WTC11 (cell line): ENCODE measurements at regions not wholly inside any gene's neighbourhood (a gene's known extent, or its start where the extent isn't known, plus 50 kb on each side); places are given as distances from the start of the nearest gene placed in this dataset.

Experiments
- AFF4 ChIP-seq: sonication (generic); formaldehyde crosslinking; IDR thresholded peaks from 2 replicates; pipeline ENCODE4 v1.8.1; 2023; ENCODE audit warnings: mild to moderate bottlenecking, missing genetic modification reagents, borderline replicate concordance
- CBFB ChIP-seq: sonication (generic); formaldehyde crosslinking; IDR thresholded peaks from 2 replicates; pipeline ENCODE4 v1.8.1; 2022; ENCODE audit warnings: mild to moderate bottlenecking, low read depth, missing genetic modification reagents
- CREB1 ChIP-seq: sonication (generic); formaldehyde crosslinking; IDR thresholded peaks from 2 replicates; pipeline ENCODE4 v1.8.0; 2023; ENCODE audit warnings: mild to moderate bottlenecking, missing genetic modification reagents
- CTCF ChIP-seq: fragments of 200-600 bp; IDR thresholded peaks from 2 replicates; pipeline ENCODE4 v1.8.0; 2022; ENCODE audit warnings: antibody characterized with exemption
- ELF4 ChIP-seq: sonication (generic); formaldehyde crosslinking; IDR thresholded peaks from 2 replicates; pipeline ENCODE4 v1.8.1; 2022; ENCODE audit warnings: low read depth, mild to moderate bottlenecking, moderate library complexity, missing genetic modification reagents
- FOXP1 ChIP-seq: sonication (generic); formaldehyde crosslinking; IDR thresholded peaks from 2 replicates; pipeline ENCODE4 v1.8.0; 2022; ENCODE audit warnings: missing genetic modification reagents, mild to moderate bottlenecking, moderate library complexity, borderline replicate concordance
- FOXP4 ChIP-seq: sonication (generic); formaldehyde crosslinking; IDR thresholded peaks from 2 replicates; pipeline ENCODE4 v1.8.0; 2022; ENCODE audit warnings: mild to moderate bottlenecking, missing genetic modification reagents
- GRHL2 ChIP-seq: fragments of 250-450 bp; sonication (Bioruptor Pico); IDR thresholded peaks from 2 replicates; pipeline ENCODE4 v1.8.0; 2022; ENCODE audit warnings: mild to moderate bottlenecking, moderate library complexity; ENCODE audit not compliant: insufficient replicate concordance, severe bottlenecking
- JAZF1 ChIP-seq: fragments of 250-450 bp; sonication (Bioruptor Pico); IDR thresholded peaks from 2 replicates; pipeline ENCODE4 v1.9.0; 2021; ENCODE audit warnings: moderate library complexity, mild to moderate bottlenecking, inconsistent platforms
- ZNF232 ChIP-seq: sonication (generic); formaldehyde crosslinking; IDR thresholded peaks from 2 replicates; pipeline ENCODE4 v1.8.0; 2022; ENCODE audit warnings: mild to moderate bottlenecking, missing genetic modification reagents
- TF ChIP-seq, protein P1 (sequence below): sonication (generic); formaldehyde crosslinking; IDR thresholded peaks from 2 replicates; pipeline ENCODE4 v1.8.1; 2023; ENCODE audit warnings: mild to moderate bottlenecking, missing genetic modification reagents, moderate library complexity
- TF ChIP-seq, protein P2 (sequence below): sonication (generic); formaldehyde crosslinking; IDR thresholded peaks from 2 replicates; pipeline ENCODE4 v1.8.1; 2023; ENCODE audit warnings: mild to moderate bottlenecking, missing genetic modification reagents, moderate library complexity
- TF ChIP-seq, protein P3 (sequence below): sonication (generic); formaldehyde crosslinking; IDR thresholded peaks from 2 replicates; pipeline ENCODE4 v1.8.1; 2022; ENCODE audit warnings: low read depth, missing genetic modification reagents, borderline replicate concordance

- TF ChIP-seq CTCF (no peak), GRHL2 (CRISPR knock-in tag) (no peak), FOXP4 (CRISPR knock-in tag) (no peak), ZNF232 (CRISPR knock-in tag) (no peak), JAZF1 (no peak), FOXP1 (CRISPR knock-in tag) (no peak), CBFB (CRISPR knock-in tag) (no peak), ELF4 (no peak), AFF4 (no peak), CREB1 (CRISPR knock-in tag) (no peak)
- TF ChIP-seq, protein P1, sequence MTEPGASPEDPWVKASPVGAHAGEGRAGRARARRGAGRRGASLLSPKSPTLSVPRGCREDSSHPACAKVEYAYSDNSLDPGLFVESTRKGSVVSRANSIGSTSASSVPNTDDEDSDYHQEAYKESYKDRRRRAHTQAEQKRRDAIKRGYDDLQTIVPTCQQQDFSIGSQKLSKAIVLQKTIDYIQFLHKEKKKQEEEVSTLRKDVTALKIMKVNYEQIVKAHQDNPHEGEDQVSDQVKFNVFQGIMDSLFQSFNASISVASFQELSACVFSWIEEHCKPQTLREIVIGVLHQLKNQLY (CRISPR knock-in tag) = no peak
- TF ChIP-seq, protein P2, sequence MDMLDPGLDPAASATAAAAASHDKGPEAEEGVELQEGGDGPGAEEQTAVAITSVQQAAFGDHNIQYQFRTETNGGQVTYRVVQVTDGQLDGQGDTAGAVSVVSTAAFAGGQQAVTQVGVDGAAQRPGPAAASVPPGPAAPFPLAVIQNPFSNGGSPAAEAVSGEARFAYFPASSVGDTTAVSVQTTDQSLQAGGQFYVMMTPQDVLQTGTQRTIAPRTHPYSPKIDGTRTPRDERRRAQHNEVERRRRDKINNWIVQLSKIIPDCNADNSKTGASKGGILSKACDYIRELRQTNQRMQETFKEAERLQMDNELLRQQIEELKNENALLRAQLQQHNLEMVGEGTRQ = no peak
- TF ChIP-seq, protein P3, sequence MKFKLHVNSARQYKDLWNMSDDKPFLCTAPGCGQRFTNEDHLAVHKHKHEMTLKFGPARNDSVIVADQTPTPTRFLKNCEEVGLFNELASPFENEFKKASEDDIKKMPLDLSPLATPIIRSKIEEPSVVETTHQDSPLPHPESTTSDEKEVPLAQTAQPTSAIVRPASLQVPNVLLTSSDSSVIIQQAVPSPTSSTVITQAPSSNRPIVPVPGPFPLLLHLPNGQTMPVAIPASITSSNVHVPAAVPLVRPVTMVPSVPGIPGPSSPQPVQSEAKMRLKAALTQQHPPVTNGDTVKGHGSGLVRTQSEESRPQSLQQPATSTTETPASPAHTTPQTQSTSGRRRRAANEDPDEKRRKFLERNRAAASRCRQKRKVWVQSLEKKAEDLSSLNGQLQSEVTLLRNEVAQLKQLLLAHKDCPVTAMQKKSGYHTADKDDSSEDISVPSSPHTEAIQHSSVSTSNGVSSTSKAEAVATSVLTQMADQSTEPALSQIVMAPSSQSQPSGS (CRISPR knock-in tag) = no peak
Observed at GRCh38 chr2:48006094-48006493, 99.8 kb upstream of the FBXO11 start.
